IPS DF 19.7 (cell line): ENCODE measurements at regions not wholly inside any gene's neighbourhood (a gene's known extent, or its start where the extent isn't known, plus 50 kb on each side); places are given as distances from the start of the nearest gene placed in this dataset.

ENCODE experiments used
- DNase-seq: peaks from one replicate; pipeline ENCODE4 v3.0.0-alpha.2; 2013; ENCODE audit warnings: low read depth, low spot score

GRCh38 chr1:94617957-94618739 lies 76.6 kb upstream of the F3 start:
- no peak for DNase-seq

- no peak for DNase-seq
Observed at GRCh38 chr1:94617134-94617805, 75.7 kb upstream of the F3 start.

GRCh38 chr1:94616506-94616905 lies 74.9 kb upstream of the F3 start:
- DNase-seq, result no peak

- DNase-seq, result no peak
Observed at GRCh38 chr1:94614996-94615395, 73.4 kb upstream of the F3 start.

- DNase-seq, result no peak
Observed at GRCh38 chr1:94614168-94614815, 72.7 kb upstream of the F3 start.

- no peak for DNase-seq
Observed at GRCh38 chr1:94612525-94613204, 71.1 kb upstream of the F3 start.

- DNase-seq, result no peak
Observed at GRCh38 chr1:94611681-94612475, 70.3 kb upstream of the F3 start.

GRCh38 chr1:94609619-94610018 lies 68.1 kb upstream of the F3 start:
- DNase-seq, result no peak

GRCh38 chr1:94608852-94609530 lies 67.4 kb upstream of the F3 start:
- DNase-seq, result no peak

GRCh38 chr1:94608142-94608851 lies 66.7 kb upstream of the F3 start:
- no peak for DNase-seq

GRCh38 chr1:94607398-94607797 lies 65.8 kb upstream of the F3 start:
- DNase-seq, result no peak

- no peak for DNase-seq
Observed at GRCh38 chr1:94606471-94606870, 64.9 kb upstream of the F3 start.

- DNase-seq, result no peak
Observed at GRCh38 chr1:94603663-94604062, 62.1 kb upstream of the F3 start.

GRCh38 chr1:94602802-94603625 lies 61.5 kb upstream of the F3 start:
- DNase-seq, result no peak

- DNase-seq, result no peak
Observed at GRCh38 chr1:94602316-94602715, 60.8 kb upstream of the F3 start.

- DNase-seq, result no peak
Observed at GRCh38 chr1:94600556-94600955, 59.0 kb upstream of the F3 start.

- DNase-seq, result peak; percentile 40
Observed at GRCh38 chr1:94599095-94599813, 57.7 kb upstream of the F3 start.

- DNase-seq, result no peak
Observed at GRCh38 chr1:94597701-94598100, 56.1 kb upstream of the F3 start.

- no peak for DNase-seq
Observed at GRCh38 chr1:94596260-94596659, 54.7 kb upstream of the F3 start.
